ENCODE measurements at regions not wholly inside any gene's neighbourhood (a gene's known extent, or its start where the extent isn't known, plus 50 kb on each side); places are given as distances from the start of the nearest gene placed in this dataset.

- ChIA-PET CTCF (no interaction called here), POLR2A (no interaction called here)
- TF ChIP-seq POLR2AphosphoS2 (conservative IDR thresholded peaks at IDR 0.05; ENCODE audit: low read length) (no peak), FOSL2 (IDR thresholded peaks at IDR 0.05) (no peak), FOSL2 (CRISPR knock-in tag; IDR thresholded peaks at IDR 0.05) (peak; percentile 31)
- TF ChIP-seq, protein P1, sequence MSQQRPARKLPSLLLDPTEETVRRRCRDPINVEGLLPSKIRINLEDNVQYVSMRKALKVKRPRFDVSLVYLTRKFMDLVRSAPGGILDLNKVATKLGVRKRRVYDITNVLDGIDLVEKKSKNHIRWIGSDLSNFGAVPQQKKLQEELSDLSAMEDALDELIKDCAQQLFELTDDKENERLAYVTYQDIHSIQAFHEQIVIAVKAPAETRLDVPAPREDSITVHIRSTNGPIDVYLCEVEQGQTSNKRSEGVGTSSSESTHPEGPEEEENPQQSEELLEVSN (IDR thresholded peaks at IDR 0.05; ENCODE audit: borderline replicate concordance, low read depth): no peak
- DNase-seq (ENCODE audit: low read depth in 1 of 2, low spot score in 1 of 2): no peak
- 89% methylated on average over 1 of the region's 1 CpG for WGBS (ENCODE audit: missing lambda C conversion rate)
- no peak overlapping the region for H3K4me2 ChIP-seq
- ATAC-seq: no peak
- H3K4me3 ChIP-seq: no peak overlapping the region
- H3K27ac ChIP-seq: no peak overlapping the region
- FAIRE-seq: peak; percentile 39
- H3K4me1 ChIP-seq: peaks cover 27% of the 10 kb centered on the region
- H3K9me3 ChIP-seq: no peaks in the 10 kb centered on the region
Measured at GRCh38 chr12:66047411-66048021, 83.0 kb downstream of the LLPH start.

- H3K9me3 ChIP-seq: no peaks in the 10 kb centered on the region
- POLR2A ChIA-PET: no interaction called here
- H3K4me1 ChIP-seq: peaks cover 27% of the 10 kb centered on the region
- H3K27ac ChIP-seq: no peak overlapping the region
- H3K4me2 ChIP-seq: no peak overlapping the region
- FAIRE-seq (no peak), DNase-seq (ENCODE audit: low read depth in 1 of 2, low spot score in 1 of 2) (no peak), ATAC-seq (no peak)
- CTCF ChIA-PET: no interaction called here
- WGBS (ENCODE audit: missing lambda C conversion rate): 85% methylated on average over 3 of the region's 3 CpGs
- H3K4me3 ChIP-seq: no peak overlapping the region
- TF ChIP-seq TP53 (CRISPR knock-in tag; IDR thresholded peaks at IDR 0.05) (no peak), CEBPB (IDR thresholded peaks at IDR 0.05) (peak in 1 of 2 experiments; percentile 47; a peak in 1 of 4 replicates)
Measured at GRCh38 chr12:66045506-66045905, 85.0 kb downstream of the LLPH start.

GRCh38 chr12:66044731-66045130 is 85.8 kb downstream of the LLPH start:
- ATAC-seq (peak; percentile 70 to 77), FAIRE-seq (no peak), DNase-seq (ENCODE audit: low read depth in 1 of 2, low spot score in 1 of 2) (peak in 1 of 2 experiments; percentile 25)
- Histone ChIP-seq H3K4me3 (no peak overlapping the region), H3K4me1 (peaks cover 22% of the 10 kb centered on the region), H3K4me2 (no peak overlapping the region), H3K27ac (no peak overlapping the region), H3K9me3 (no peaks in the 10 kb centered on the region)
- POLR2A ChIA-PET: no interaction called here
- no peak for TF ChIP-seq NFE2L2 (conservative IDR thresholded peaks at IDR 0.05; ENCODE audit: low read length)
- no peak for TF ChIP-seq POLR2AphosphoS2 (conservative IDR thresholded peaks at IDR 0.05; ENCODE audit: low read length)
- TF ChIP-seq, protein P2, sequence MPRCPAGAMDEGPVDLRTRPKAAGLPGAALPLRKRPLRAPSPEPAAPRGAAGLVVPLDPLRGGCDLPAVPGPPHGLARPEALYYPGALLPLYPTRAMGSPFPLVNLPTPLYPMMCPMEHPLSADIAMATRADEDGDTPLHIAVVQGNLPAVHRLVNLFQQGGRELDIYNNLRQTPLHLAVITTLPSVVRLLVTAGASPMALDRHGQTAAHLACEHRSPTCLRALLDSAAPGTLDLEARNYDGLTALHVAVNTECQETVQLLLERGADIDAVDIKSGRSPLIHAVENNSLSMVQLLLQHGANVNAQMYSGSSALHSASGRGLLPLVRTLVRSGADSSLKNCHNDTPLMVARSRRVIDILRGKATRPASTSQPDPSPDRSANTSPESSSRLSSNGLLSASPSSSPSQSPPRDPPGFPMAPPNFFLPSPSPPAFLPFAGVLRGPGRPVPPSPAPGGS (IDR thresholded peaks at IDR 0.05): no peak
- no peak for TF ChIP-seq TFCP2L1 (CRISPR knock-in tag; IDR thresholded peaks at IDR 0.05)
- no peak for TF ChIP-seq RFX5 (IDR thresholded peaks at IDR 0.05)
- TF ChIP-seq SMC3 (IDR thresholded peaks at IDR 0.05): no peak
- TF ChIP-seq ZSCAN20 (CRISPR knock-in tag; IDR thresholded peaks at IDR 0.05): no peak
- TF ChIP-seq HOXB5 (CRISPR knock-in tag; IDR thresholded peaks at IDR 0.05): no peak
- TF ChIP-seq, protein P1 (IDR thresholded peaks at IDR 0.05; ENCODE audit: borderline replicate concordance, low read depth): no peak
- TF ChIP-seq, protein P3, sequence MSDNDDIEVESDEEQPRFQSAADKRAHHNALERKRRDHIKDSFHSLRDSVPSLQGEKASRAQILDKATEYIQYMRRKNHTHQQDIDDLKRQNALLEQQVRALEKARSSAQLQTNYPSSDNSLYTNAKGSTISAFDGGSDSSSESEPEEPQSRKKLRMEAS (IDR thresholded peaks at IDR 0.05): no peak
- TF ChIP-seq USF2 (IDR thresholded peaks at IDR 0.05): no peak
- 6% methylated on average over 4 of the region's 4 CpGs for WGBS (ENCODE audit: missing lambda C conversion rate)
- CTCF ChIA-PET: interaction anchor here (0.7 kb wide), 1 partner anchor 385 kb away, joined by 3 read pairs; no protein-coding TSS in a partner anchor

DNA sequence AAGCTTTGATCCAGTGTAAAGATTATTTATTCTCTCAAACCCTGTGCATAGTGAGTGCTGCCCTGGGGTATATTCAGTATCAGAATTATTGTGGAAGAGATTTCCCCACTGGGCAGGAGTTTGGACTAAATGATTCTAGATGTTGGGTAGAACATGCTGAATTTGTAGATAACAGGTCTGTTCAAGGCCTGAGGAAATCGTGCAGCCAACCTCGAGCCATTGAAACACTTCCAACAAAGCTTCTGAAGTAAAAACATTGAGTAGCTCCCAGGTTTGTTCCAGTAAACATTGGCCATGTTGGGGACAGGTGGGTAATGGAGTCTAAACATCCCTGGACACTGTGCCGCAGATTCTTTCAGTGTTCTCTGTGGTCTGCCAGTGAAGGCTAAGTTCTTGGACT is 87.5 kb downstream of the LLPH start:
- POLR2A ChIA-PET: no interaction called here
- DNase-seq (ENCODE audit: low read depth in 1 of 2, low spot score in 1 of 2): no peak
- 40% methylated on average over 3 of the region's 3 CpGs for WGBS (ENCODE audit: missing lambda C conversion rate)
- Histone ChIP-seq H3K4me1 (peaks cover 8% of the 10 kb centered on the region; the same call in 1 of the 3 replicates), H3K9me3 (no peaks in the 10 kb centered on the region), H3K27ac (no peak overlapping the region), H3K4me2 (no peak overlapping the region), H3K4me3 (no peak overlapping the region)
- no peak for ATAC-seq
- FAIRE-seq: no peak
- CTCF ChIA-PET: interaction anchor here (0.7 to 0.9 kb wide), 2 partner anchors 12 to 423 kb away, joined by 3 read pairs; no protein-coding TSS in a partner anchor
- TF ChIP-seq BHLHE40 (IDR thresholded peaks at IDR 0.05; ENCODE audit: low read depth, low read length) (no peak), ZSCAN20 (CRISPR knock-in tag; IDR thresholded peaks at IDR 0.05) (no peak), MAZ (IDR thresholded peaks at IDR 0.05; ENCODE audit: borderline replicate concordance, low read depth, low read length) (no peak), MAFK (IDR thresholded peaks at IDR 0.05; ENCODE audit: partially characterized antibody) (no peak), CHD4 (IDR thresholded peaks at IDR 0.05; ENCODE audit: borderline replicate concordance) (no peak), TP53 (CRISPR knock-in tag; IDR thresholded peaks at IDR 0.05) (no peak), EHF (CRISPR knock-in tag; IDR thresholded peaks at IDR 0.05) (no peak), JUN (IDR thresholded peaks at IDR 0.05) (no peak)
- TF ChIP-seq, protein P4, sequence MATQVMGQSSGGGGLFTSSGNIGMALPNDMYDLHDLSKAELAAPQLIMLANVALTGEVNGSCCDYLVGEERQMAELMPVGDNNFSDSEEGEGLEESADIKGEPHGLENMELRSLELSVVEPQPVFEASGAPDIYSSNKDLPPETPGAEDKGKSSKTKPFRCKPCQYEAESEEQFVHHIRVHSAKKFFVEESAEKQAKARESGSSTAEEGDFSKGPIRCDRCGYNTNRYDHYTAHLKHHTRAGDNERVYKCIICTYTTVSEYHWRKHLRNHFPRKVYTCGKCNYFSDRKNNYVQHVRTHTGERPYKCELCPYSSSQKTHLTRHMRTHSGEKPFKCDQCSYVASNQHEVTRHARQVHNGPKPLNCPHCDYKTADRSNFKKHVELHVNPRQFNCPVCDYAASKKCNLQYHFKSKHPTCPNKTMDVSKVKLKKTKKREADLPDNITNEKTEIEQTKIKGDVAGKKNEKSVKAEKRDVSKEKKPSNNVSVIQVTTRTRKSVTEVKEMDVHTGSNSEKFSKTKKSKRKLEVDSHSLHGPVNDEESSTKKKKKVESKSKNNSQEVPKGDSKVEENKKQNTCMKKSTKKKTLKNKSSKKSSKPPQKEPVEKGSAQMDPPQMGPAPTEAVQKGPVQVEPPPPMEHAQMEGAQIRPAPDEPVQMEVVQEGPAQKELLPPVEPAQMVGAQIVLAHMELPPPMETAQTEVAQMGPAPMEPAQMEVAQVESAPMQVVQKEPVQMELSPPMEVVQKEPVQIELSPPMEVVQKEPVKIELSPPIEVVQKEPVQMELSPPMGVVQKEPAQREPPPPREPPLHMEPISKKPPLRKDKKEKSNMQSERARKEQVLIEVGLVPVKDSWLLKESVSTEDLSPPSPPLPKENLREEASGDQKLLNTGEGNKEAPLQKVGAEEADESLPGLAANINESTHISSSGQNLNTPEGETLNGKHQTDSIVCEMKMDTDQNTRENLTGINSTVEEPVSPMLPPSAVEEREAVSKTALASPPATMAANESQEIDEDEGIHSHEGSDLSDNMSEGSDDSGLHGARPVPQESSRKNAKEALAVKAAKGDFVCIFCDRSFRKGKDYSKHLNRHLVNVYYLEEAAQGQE (IDR thresholded peaks at IDR 0.05): no peak
- TF ChIP-seq, protein P5, sequence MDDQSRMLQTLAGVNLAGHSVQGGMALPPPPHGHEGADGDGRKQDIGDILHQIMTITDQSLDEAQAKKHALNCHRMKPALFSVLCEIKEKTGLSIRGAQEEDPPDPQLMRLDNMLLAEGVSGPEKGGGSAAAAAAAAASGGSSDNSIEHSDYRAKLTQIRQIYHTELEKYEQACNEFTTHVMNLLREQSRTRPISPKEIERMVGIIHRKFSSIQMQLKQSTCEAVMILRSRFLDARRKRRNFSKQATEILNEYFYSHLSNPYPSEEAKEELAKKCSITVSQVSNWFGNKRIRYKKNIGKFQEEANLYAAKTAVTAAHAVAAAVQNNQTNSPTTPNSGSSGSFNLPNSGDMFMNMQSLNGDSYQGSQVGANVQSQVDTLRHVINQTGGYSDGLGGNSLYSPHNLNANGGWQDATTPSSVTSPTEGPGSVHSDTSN (IDR thresholded peaks at IDR 0.05): no peak
